HCT116 (cell line): ENCODE measurements at regions not wholly inside any gene's neighbourhood (a gene's known extent, or its start where the extent isn't known, plus 50 kb on each side); places are given as distances from the start of the nearest gene placed in this dataset.

Source experiments
- ATAC-seq: fragments of 200-7000 bp; cut with Tn5 transposase; 2 replicates; pipeline ENCODE4 v1.9.1; 2020; ENCODE audit warnings: mild to moderate bottlenecking, moderate library complexity
- BruUV-seq: library from RNA; stranded (reverse); fragments of 400-500 nt; replicated peaks from 2 replicates; lab custom pipeline; 2021; lab: Mats Ljungman, UMichigan
- CTCF ChIA-PET: fragments of 300-600 bp; sonication (Branson Sonifier 250); formaldehyde crosslinking; loops from one replicate; lab custom pipeline; 2021; ENCODE audit warnings: antibody characterized with exemption; lab: Charles Lee
- POLR2A ChIA-PET: fragments of 300-600, 350-600 bp; sonication (Branson Sonifier 250); formaldehyde crosslinking; loops from one replicate; lab custom pipeline; 2021; ENCODE audit warnings: antibody characterized with exemption; lab: Charles Lee
- RAD21 ChIA-PET, 2 experiments: fragments of 300-600 bp; sonication (Branson Sonifier 250); formaldehyde crosslinking; loops; one replicate each; lab custom pipeline; 2023; ENCODE audit warnings: low total read pairs in 2 of 2; ENCODE audit not compliant: uncharacterized antibody in 2 of 2, unreplicated experiment in 2 of 2, low non-redundant PET in 1 of 2; lab: Charles Lee
- DNase-seq: peaks from one replicate; pipeline ENCODE4 v3.0.0-alpha.2; 2010; ENCODE audit warnings: low read depth, low spot score
- H2AFZ ChIP-seq: fragments of 200-600 bp; shearing (Covaris generic), sonication (generic); 2 replicates; pipeline ENCODE4 v1.6.1; 2017; ENCODE audit warnings: low read depth, mixed run types, mixed read lengths, antibody characterized with exemption, low read length; ENCODE audit not compliant: poor library complexity, severe bottlenecking
- H3K27ac ChIP-seq: 2 replicates; pipeline ENCODE4 v1.5.1; 2012; ENCODE audit warnings: low read depth, low read length
- H3K27me3 ChIP-seq: fragments of 200-600 bp; sonication (generic); 2 replicates; pipeline ENCODE4 v1.6.1; 2016; ENCODE audit warnings: mixed run types, low read length, mixed read lengths; ENCODE audit not compliant: insufficient read depth
- H3K36me3 ChIP-seq, 2 experiments: fragments of 200-500 bp in 1 of 2; fragments of 200-600 bp in 1 of 2; sonication (Bioruptor generic) in 1 of 2; sonication (generic) in 1 of 2; 2 replicates each; pipeline versions ENCODE4 v1.5.1 to v1.6.1; 2014 to 2016; ENCODE audit warnings: low read length in 2 of 2, inconsistent platforms in 1 of 2, mixed read lengths in 1 of 2, mixed run types in 1 of 2; ENCODE audit not compliant: insufficient read depth in 2 of 2, control insufficient read depth in 1 of 2
- H3K4me1 ChIP-seq, 2 experiments: fragments of 200-600 bp in 1 of 2; sonication (generic) in 1 of 2; 2 replicates each; pipeline versions ENCODE4 v1.5.1 to v1.6.1; 2012 to 2017; ENCODE audit warnings: low read length in 2 of 2, inconsistent platforms in 1 of 2, mild to moderate bottlenecking in 1 of 2, mixed read lengths in 1 of 2, mixed run types in 1 of 2, moderate library complexity in 1 of 2; ENCODE audit not compliant: insufficient read depth in 2 of 2, control insufficient read depth in 1 of 2
- H3K4me2 ChIP-seq: fragments of 200-600 bp; sonication (generic); 2 replicates; pipeline ENCODE4 v1.6.1; 2017; ENCODE audit warnings: mixed run types, low read length, mixed read lengths
- H3K4me3 ChIP-seq, 2 experiments: fragments of 200-600 bp in 1 of 2; sonication (generic) in 1 of 2; replicated peaks in 1 of 2; 2 replicates each; pipeline ENCODE4 v1.5.1; 2011 to 2016; ENCODE audit warnings: low read length in 2 of 2, control low read depth in 1 of 2, low read depth in 1 of 2, mild to moderate bottlenecking in 1 of 2, mixed read lengths in 1 of 2, mixed run types in 1 of 2
- H3K79me2 ChIP-seq: fragments of 200-600 bp; sonication (generic); 2 replicates; pipeline ENCODE4 v1.6.1; 2017; ENCODE audit warnings: mild to moderate bottlenecking, mixed run types, low read length, moderate library complexity, mixed read lengths; ENCODE audit not compliant: insufficient read depth
- H3K9ac ChIP-seq: fragments of 200-600 bp; sonication (generic); 2 replicates; pipeline ENCODE4 v1.6.1; 2016; ENCODE audit warnings: low read length, mixed read lengths
- H3K9me2 ChIP-seq: fragments of 200-600 bp; sonication (generic), shearing (Covaris generic); 2 replicates; pipeline ENCODE4 v1.6.1; 2017; ENCODE audit warnings: mixed run types, mild to moderate bottlenecking, moderate library complexity; ENCODE audit not compliant: insufficient read depth
- H3K9me3 ChIP-seq, 2 experiments: fragments of 200-500 bp in 1 of 2; fragments of 200-600 bp in 1 of 2; sonication (Bioruptor generic) in 1 of 2; sonication (generic) in 1 of 2; 2 replicates each; pipeline ENCODE4 v1.6.1; 2014 to 2017; ENCODE audit warnings: low read length in 2 of 2, mixed read lengths in 2 of 2, inconsistent platforms in 1 of 2, low read depth in 1 of 2, mild to moderate bottlenecking in 1 of 2, mixed run types in 1 of 2, moderate library complexity in 1 of 2; ENCODE audit not compliant: control insufficient read depth in 1 of 2, insufficient read depth in 1 of 2
- H4K20me1 ChIP-seq: fragments of 200-600 bp; sonication (generic), shearing (Covaris generic); 2 replicates; pipeline ENCODE4 v1.6.1; 2017; ENCODE audit warnings: mixed run types, mild to moderate bottlenecking, moderate library complexity; ENCODE audit not compliant: insufficient read depth
- CEBPB ChIP-seq: IDR thresholded peaks from 2 replicates; pipeline ENCODE4 v1.6.1; 2012; ENCODE audit warnings: low read depth
- CTCF ChIP-seq, 3 experiments: fragments of 200-600 bp in 1 of 3; sonication (generic) in 1 of 3; IDR thresholded peaks in 2 of 3; conservative IDR thresholded peaks in 1 of 3; 2 replicates each; pipeline ENCODE4 v1.5.1; 2012 to 2017; ENCODE audit warnings: low read depth in 2 of 3, low read length in 2 of 3, antibody characterized with exemption in 1 of 3, borderline replicate concordance in 1 of 3, control low read depth in 1 of 3, mild to moderate bottlenecking in 1 of 3, mixed read lengths in 1 of 3, mixed run types in 1 of 3, moderate library complexity in 1 of 3; ENCODE audit not compliant: insufficient read depth in 1 of 3
- EZH2 ChIP-seq: fragments of 200-600 bp; sonication (generic); IDR thresholded peaks from 2 replicates; pipeline ENCODE4 v1.6.1; 2017; ENCODE audit warnings: antibody characterized with exemption, mixed run types
- POLR2AphosphoS5 ChIP-seq: IDR thresholded peaks from 2 replicates; pipeline ENCODE4 v1.6.1; 2011; ENCODE audit warnings: mild to moderate bottlenecking, low read depth, low read length, moderate library complexity
- RAD21 ChIP-seq: IDR thresholded peaks from 2 replicates; pipeline ENCODE4 v1.6.1; 2012; ENCODE audit warnings: low read depth, mild to moderate bottlenecking
- SRF ChIP-seq: IDR thresholded peaks from 2 replicates; pipeline ENCODE4 v1.6.1; 2012; ENCODE audit warnings: low read depth
- intact Hi-C: fragments of 100-400 bp; cut with micrococcal nuclease; formaldehyde crosslinking; loops from 2 replicates; pipeline ENCODE4 v1.10.0; 2022

DNA sequence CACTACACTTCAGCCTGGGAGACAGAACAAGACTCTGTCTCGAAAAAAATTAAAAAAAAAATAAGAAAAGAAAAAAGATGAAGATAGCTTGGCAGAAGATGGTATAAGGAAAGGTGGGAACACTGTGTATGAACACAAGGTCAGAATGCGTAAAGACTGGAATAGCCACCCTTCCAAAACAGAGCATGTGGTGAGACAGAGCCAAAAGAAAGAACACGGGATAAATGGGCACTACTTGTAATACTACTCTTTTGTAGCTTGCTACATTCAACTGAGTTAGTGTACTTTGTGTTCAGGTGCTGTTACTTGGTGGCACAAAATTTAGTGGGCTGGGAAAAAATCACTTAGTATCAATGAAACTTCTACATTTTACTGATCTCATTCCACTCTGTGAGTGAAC is 628.6 kb upstream of the KIRREL3 start:
- no peak for ATAC-seq
- H3K27me3 ChIP-seq, result no peaks in the 10 kb centered on the region
- no peak overlapping the region for H3K27ac ChIP-seq
- ChIA-PET POLR2A (no interaction called here), RAD21 (no interaction called here), CTCF (no interaction called here)
- no peak overlapping the region for H3K9ac ChIP-seq
- peaks cover 19 to 29% of the 10 kb centered on the region in 2 experiments; a peak in 2 of 4 replicates for H3K9me3 ChIP-seq
- no peaks in the 10 kb centered on the region for H3K79me2 ChIP-seq
- H3K4me1 ChIP-seq, result no peaks in the 10 kb centered on the region
- DNase-seq, result no peak
- H4K20me1 ChIP-seq, result no peaks in the 10 kb centered on the region
- no peak overlapping the region for H3K4me3 ChIP-seq
- H3K4me2 ChIP-seq, result no peak overlapping the region
- TF ChIP-seq RAD21, result no peak
- no peak overlapping the region for H2AFZ ChIP-seq
- H3K36me3 ChIP-seq, result no peaks in the 10 kb centered on the region
- H3K9me2 ChIP-seq, result no peaks in the 10 kb centered on the region
- intact Hi-C loops, result no loop called here
- no TSS peak for BruUV-seq

- no peak overlapping the region for H3K27ac ChIP-seq
- no peak for ATAC-seq
- ChIA-PET POLR2A (no interaction called here), RAD21 (no interaction called here), CTCF (no interaction called here)
- intact Hi-C loops, result no loop called here
- H3K27me3 ChIP-seq, result no peaks in the 10 kb centered on the region
- H3K4me3 ChIP-seq, result no peak overlapping the region
- no TSS peak for BruUV-seq
- no peaks in the 10 kb centered on the region for H4K20me1 ChIP-seq
- no peak overlapping the region for H3K4me2 ChIP-seq
- peaks cover 19 to 27% of the 10 kb centered on the region in 2 experiments; a peak in 2 of 4 replicates for H3K9me3 ChIP-seq
- H3K36me3 ChIP-seq, result no peaks in the 10 kb centered on the region
- DNase-seq, result no peak
- H3K9ac ChIP-seq, result no peak overlapping the region
- H3K4me1 ChIP-seq, result no peaks in the 10 kb centered on the region
- TF ChIP-seq CEBPB, result no peak
- TF ChIP-seq RAD21, result no peak
- no peak for TF ChIP-seq SRF
- TF ChIP-seq CTCF (IDR thresholded peaks at IDR 0.05 in 2 of 3, conservative IDR thresholded peaks at IDR 0.05 in 1 of 3; ENCODE audit: borderline replicate concordance in 1 of 3, insufficient read depth in 1 of 3, low read depth in 2 of 3, low read length in 2 of 3), result no peak
- no peak for TF ChIP-seq EZH2
- no peak for TF ChIP-seq POLR2AphosphoS5
- no peaks in the 10 kb centered on the region for H3K9me2 ChIP-seq
- H3K79me2 ChIP-seq, result no peaks in the 10 kb centered on the region
- H2AFZ ChIP-seq, result no peak overlapping the region
Observed at GRCh38 chr11:127628458-127628785, 627.9 kb upstream of the KIRREL3 start.
